NCI-H1105 treated with DMSO at 0.1 percent for 48 hours (cell line): ENCODE measurements at regions not wholly inside any gene's neighbourhood (a gene's known extent, or its start where the extent isn't known, plus 50 kb on each side); places are given as distances from the start of the nearest gene placed in this dataset.
A peak's percentile ranks its signal among the peaks of the same experiment; 100 is the strongest.
"Not testable (repeated sequence)": the region's sequence is repeated elsewhere in the genome, so short reads cannot be mapped to it uniquely, and the experiment has no call there.

ENCODE experiments used
- DNase-seq: peaks from one replicate; lab custom pipeline; 2025; lab: John Stamatoyannopoulos, UW

- no peak for DNase-seq
These were observed 251.5 kb upstream of the CBLB start for GRCh38 chr3:106120356-106120755.

- DNase-seq: no peak
These were observed 252.9 kb upstream of the CBLB start for GRCh38 chr3:106121491-106122289.

- DNase-seq: no peak
These were observed 256.0 kb upstream of the CBLB start for GRCh38 chr3:106124818-106125217.

- DNase-seq: no peak
These were observed 256.5 kb upstream of the CBLB start for GRCh38 chr3:106125321-106125720.

- no peak for DNase-seq
These were observed 257.4 kb upstream of the CBLB start for GRCh38 chr3:106126067-106126845.

- no peak for DNase-seq
These were observed 258.0 kb upstream of the CBLB start for GRCh38 chr3:106126846-106127235.

- DNase-seq: no peak
These were observed 261.1 kb upstream of the CBLB start for GRCh38 chr3:106129939-106130338.

GRCh38 chr3:106130384-106131198, 261.8 kb upstream of the CBLB start:
- no peak for DNase-seq

GRCh38 chr3:106135451-106136160, 266.8 kb upstream of the CBLB start:
- DNase-seq: no peak

GRCh38 chr3:106139826-106140225, 271.0 kb upstream of the CBLB start:
- DNase-seq: no peak

- DNase-seq: no peak
These were observed 271.6 kb upstream of the CBLB start for GRCh38 chr3:106140431-106140830.

GRCh38 chr3:106144030-106144429, 275.2 kb upstream of the CBLB start:
- DNase-seq: no peak

- DNase-seq: not testable (repeated sequence)
These were observed 279.7 kb upstream of the CBLB start for GRCh38 chr3:106148440-106149082.

GRCh38 chr3:106157411-106157810, 288.6 kb upstream of the CBLB start:
- DNase-seq: no peak

- no peak for DNase-seq
These were observed 291.6 kb upstream of the CBLB start for GRCh38 chr3:106160396-106160795.

GRCh38 chr3:106161246-106161645, 292.4 kb upstream of the CBLB start:
- no peak for DNase-seq

- DNase-seq: no peak
These were observed 298.9 kb upstream of the CBLB start for GRCh38 chr3:106167728-106168127.

- peak; percentile 54 for DNase-seq
These were observed 300.3 kb upstream of the CBLB start for GRCh38 chr3:106168962-106169750.

- DNase-seq: no peak
These were observed 301.8 kb upstream of the CBLB start for GRCh38 chr3:106170636-106171035.

- no peak for DNase-seq
These were observed 303.3 kb upstream of the CBLB start for GRCh38 chr3:106172101-106172500.

GRCh38 chr3:106172780-106173179, 304.0 kb upstream of the CBLB start:
- DNase-seq: no peak
